GM21723 (cell line): ENCODE measurements at regions not wholly inside any gene's neighbourhood (a gene's known extent, or its start where the extent isn't known, plus 50 kb on each side); places are given as distances from the start of the nearest gene placed in this dataset.

ENCODE experiments used
- ATAC-seq: cut with Tn5 transposase; IDR thresholded peaks from one replicate; pipeline ENCODE4 v1.9.1; 2021; ENCODE audit warnings: mild to moderate bottlenecking, moderate library complexity; ENCODE audit not compliant: unreplicated experiment

- no peak for ATAC-seq
Measured at GRCh38 chr18:60754413-60755009, 381.9 kb upstream of the MC4R start.

- ATAC-seq = no peak
Measured at GRCh38 chr18:60755134-60755533, 382.6 kb upstream of the MC4R start.

GRCh38 chr18:60775978-60776377 lies 403.4 kb upstream of the MC4R start:
- ATAC-seq = no peak

- no peak for ATAC-seq
Measured at GRCh38 chr18:60784161-60784560, 411.6 kb upstream of the MC4R start.

- ATAC-seq = no peak
Measured at GRCh38 chr18:60794802-60795201, 422.2 kb upstream of the MC4R start.

DNA sequence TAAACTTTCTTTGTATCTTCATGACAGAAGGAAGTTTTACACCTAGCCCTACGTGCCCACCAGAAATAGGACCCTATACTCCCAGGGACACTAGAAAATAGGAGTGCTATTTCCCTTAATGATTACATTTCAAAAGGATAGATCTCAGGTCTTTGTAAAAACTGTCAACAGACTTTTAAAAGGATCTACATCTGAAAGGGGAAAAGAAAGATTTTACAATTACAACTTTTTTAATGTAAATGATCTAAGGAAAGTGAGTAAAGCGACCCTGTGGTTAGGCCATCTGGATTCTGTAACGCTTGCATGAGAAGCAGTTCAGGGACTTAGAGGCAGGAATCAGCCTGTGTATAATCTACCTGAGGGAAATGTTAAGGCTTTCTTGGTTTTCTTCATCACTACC lies 431.8 kb upstream of the MC4R start:
- no peak for ATAC-seq

GRCh38 chr18:60809937-60810336 lies 437.4 kb upstream of the MC4R start:
- ATAC-seq = no peak

GRCh38 chr18:60812921-60813320 lies 440.3 kb upstream of the MC4R start:
- no peak for ATAC-seq

DNA sequence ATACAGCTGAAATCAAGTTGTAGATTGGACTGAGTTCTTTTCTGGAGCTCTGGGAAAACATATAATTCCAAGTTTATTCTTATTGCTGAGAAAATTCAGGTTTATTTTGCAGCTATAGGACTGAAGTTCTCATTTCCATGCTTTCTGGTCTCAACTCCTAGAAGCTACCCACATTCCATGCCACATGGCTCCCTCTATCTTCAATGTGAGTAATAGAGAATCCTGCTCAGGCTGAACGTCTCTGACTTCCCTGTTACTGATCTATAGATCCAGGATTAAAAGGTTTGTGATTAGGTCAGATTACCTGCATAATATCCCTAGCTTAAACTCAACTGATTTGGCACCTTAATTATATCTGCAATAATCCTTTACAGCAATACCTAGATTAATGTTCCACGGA lies 453.8 kb upstream of the MC4R start:
- ATAC-seq = no peak

DNA sequence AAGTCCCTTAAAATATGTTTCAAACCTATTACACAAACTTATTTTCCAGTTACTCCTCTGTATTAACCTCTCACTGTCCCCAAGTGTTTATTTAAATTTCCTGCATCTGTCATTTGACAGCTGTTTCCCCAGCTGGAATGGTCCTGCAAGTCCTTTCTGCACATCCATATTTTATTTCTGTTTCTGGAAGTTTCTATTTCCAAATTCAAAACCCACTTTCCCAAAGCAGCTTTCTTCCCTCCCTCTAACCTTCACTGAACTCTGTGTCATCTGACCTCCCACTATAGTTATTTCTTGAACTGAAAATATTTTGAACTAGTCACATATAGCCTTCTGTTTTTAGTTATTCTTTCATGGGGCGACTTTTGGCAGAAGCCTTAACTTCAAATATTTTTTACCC lies 459.4 kb upstream of the MC4R start:
- ATAC-seq = no peak

GRCh38 chr18:60838677-60839076 lies 466.1 kb upstream of the MC4R start:
- no peak for ATAC-seq

DNA sequence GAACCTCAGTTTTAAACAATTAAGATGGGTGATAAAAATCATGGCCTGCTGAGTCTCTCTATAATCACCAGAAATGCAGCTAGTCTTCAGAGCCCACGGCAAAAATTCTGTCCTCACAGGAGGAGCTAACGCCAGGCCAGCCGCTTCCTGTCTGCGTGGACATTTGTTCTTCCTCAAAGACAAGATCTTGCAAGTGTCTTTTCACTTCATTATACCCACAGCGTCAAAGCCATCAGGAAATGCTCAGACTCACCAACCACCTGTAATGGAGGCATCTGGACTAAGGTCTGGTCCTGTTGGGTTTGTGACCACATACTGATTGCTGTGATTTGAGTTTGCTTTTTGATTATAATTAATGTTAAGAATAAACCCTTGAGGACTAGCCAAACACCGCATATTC lies 473.8 kb upstream of the MC4R start:
- no peak for ATAC-seq

DNA sequence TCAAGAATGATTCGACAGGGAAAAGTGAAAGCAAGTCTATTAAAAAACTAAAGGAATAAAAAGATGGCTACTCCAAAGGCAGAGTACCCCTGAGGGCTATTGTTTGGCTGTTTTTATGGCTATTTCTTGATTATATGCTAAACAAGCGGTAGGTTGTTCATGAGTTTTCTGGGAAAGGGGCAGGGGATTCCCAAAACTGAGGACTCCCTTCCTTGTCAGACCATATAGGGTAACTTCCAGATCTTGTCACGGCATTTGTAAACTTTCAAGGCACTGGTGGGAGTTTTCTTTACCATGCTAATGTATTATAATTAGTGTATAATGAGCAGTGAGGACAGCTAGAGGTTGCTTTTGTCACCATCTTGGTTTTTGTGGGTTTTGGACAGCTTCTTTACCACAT lies 474.9 kb upstream of the MC4R start:
- ATAC-seq = no peak

- no peak for ATAC-seq
Measured at GRCh38 chr18:60861575-60861974, 471.7 kb upstream of the CDH20 start.

GRCh38 chr18:60862988-60863387 lies 470.2 kb upstream of the CDH20 start:
- no peak for ATAC-seq

DNA sequence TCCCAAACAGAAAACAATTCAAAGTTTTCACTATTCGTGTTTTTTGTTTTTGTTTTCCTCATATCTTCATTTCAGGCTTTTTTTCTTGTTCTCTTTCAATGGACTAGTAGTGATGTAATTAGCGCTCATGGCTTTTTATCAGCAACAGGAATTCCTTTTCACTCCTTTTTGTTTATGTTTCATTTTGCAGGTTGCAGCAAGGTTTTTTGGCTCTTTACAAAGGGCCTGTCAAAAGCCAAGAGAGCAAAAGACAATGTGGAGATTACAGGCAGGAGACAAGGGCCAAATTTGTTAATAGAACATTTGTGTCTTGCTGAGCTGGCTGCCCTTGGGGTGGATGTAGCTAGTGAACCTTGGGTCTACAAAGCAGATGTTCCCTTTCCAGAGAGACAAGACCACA lies 467.4 kb upstream of the CDH20 start:
- ATAC-seq = no peak

DNA sequence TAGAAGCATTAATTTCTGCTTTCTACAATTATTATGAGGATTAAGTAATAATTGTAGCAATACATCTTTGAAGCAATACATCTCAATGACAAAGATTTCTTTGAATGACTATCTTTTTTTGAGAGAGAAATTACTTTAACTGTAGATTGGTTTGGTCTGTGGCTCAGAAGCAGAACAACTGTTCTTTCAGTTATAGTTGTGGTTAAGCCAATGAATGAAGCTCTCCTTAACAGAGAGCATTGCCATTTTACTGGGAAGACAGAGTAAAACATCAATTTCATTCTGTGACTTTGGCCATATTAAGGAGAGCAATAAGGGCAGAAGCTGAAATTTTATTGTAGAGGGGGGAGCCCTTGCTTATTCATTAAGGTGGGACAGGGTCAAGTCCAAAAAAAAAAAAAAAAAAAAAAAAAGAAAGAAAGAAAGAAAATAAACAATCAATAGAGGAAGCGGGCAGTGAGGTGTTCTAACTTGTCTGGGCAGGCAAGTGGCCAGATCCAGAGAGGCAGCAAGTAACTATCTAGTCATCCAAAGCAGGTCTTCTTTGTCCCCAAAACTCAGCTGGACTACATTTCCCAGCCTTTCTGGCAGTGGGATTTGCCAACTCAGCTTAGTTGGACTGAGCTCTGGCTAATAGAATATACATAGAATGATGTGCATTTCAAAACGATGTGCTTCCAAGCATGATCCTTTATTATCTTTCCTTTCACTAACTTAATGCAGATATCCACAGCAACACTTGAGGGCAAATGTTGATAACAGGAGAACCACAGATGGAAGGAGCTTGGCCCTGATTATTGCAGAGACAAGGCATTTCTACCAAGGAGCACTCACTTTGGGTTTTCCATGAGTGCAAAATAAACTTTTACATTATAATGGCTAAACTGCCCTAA lies 462.7 kb upstream of the CDH20 start:
- no peak for ATAC-seq

- no peak for ATAC-seq
Measured at GRCh38 chr18:60872434-60872833, 460.8 kb upstream of the CDH20 start.

GRCh38 chr18:60873708-60874107 lies 459.5 kb upstream of the CDH20 start:
- ATAC-seq = no peak

DNA sequence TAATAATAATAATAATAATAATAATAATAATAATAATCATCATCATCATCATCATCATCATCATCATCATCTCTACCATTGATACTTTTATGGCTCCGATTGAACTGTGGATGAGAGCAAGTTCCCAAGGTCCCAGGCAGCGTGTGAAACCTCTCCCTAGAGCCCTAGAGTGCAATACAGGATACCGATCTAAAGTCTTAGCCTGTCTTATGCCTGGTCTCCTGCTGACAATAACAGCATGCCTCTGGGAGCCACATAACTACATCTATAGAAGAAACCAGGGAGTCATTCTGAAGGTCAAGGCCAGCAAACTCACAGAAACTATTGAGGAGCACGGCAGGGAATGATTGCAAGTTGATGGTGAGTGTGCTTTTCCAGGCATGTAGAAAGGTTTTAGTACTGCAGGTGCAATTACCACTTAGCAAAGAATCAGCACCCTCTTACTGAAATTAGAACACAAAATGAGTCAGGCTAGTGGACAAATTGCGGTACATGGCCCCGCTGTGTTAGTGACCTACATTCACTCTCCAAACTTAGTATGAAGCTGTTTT lies 457.2 kb upstream of the CDH20 start:
- ATAC-seq = no peak

DNA sequence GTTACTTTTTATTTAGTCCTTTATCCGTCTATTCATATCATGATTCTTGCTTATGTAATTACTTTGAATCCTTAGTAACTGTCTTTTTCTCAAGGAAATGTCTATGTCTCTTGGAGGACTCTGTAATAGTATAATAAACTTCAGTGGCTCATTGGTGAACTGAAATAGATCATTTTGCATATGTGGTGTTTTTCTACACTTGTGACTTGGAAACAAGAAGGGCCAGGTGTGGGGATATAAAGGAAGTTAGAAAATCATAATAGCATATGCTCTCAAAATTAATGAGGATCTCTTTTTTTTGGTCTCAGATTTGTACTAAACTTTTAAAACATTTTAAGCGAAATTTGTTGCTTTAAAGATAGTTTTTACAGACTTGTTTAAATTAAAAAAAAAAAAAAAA lies 453.0 kb upstream of the CDH20 start:
- ATAC-seq = no peak

DNA sequence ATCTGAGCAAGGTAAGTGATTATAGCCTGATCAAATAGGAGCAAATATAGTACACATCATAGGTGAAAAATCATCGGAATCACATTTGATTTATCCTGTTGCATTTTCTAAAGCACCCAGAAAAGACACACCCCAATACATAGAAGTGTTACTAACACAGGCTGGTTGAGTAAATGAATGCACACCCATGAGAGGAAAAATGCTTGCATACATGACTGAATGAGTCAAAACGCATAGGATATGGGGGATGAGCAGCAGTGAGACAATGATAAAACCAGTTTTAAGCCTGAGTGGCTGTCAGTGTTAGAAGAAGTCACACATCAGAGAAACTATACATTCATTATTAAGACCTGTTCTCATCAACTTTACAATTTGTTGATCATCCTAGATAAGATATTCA lies 449.6 kb upstream of the CDH20 start:
- no peak for ATAC-seq
